ENCODE measurements at regions not wholly inside any gene's neighbourhood (a gene's known extent, or its start where the extent isn't known, plus 50 kb on each side); places are given as distances from the start of the nearest gene placed in this dataset.

DNA sequence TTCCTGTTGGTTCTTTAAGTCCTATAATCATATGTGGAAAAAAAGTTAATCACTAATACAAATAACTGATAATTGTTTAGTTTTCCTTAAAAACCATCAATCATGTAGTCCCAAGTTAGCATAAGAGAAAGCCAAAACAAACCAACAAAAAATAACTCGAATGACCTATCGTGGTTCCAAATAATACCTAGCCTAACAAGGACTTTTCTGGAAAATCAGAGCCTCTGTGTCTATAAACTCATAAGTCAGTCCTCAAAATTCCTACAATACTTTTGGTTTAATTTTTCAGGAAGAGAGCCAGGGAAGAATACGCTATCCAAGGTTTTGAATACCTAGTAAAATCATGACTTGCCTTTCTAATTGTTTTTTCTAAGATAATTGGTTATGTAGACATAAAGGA lies 975.3 kb upstream of the SOX9 start:
- TF ChIP-seq, protein P1, sequence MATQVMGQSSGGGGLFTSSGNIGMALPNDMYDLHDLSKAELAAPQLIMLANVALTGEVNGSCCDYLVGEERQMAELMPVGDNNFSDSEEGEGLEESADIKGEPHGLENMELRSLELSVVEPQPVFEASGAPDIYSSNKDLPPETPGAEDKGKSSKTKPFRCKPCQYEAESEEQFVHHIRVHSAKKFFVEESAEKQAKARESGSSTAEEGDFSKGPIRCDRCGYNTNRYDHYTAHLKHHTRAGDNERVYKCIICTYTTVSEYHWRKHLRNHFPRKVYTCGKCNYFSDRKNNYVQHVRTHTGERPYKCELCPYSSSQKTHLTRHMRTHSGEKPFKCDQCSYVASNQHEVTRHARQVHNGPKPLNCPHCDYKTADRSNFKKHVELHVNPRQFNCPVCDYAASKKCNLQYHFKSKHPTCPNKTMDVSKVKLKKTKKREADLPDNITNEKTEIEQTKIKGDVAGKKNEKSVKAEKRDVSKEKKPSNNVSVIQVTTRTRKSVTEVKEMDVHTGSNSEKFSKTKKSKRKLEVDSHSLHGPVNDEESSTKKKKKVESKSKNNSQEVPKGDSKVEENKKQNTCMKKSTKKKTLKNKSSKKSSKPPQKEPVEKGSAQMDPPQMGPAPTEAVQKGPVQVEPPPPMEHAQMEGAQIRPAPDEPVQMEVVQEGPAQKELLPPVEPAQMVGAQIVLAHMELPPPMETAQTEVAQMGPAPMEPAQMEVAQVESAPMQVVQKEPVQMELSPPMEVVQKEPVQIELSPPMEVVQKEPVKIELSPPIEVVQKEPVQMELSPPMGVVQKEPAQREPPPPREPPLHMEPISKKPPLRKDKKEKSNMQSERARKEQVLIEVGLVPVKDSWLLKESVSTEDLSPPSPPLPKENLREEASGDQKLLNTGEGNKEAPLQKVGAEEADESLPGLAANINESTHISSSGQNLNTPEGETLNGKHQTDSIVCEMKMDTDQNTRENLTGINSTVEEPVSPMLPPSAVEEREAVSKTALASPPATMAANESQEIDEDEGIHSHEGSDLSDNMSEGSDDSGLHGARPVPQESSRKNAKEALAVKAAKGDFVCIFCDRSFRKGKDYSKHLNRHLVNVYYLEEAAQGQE (IDR thresholded peaks at IDR 0.05; ENCODE audit: low read depth): peak; percentile 40; the same call in 1 of the 2 replicates
- no peak for TF ChIP-seq TCF12 (IDR thresholded peaks at IDR 0.05; ENCODE audit: low read depth)

DNA sequence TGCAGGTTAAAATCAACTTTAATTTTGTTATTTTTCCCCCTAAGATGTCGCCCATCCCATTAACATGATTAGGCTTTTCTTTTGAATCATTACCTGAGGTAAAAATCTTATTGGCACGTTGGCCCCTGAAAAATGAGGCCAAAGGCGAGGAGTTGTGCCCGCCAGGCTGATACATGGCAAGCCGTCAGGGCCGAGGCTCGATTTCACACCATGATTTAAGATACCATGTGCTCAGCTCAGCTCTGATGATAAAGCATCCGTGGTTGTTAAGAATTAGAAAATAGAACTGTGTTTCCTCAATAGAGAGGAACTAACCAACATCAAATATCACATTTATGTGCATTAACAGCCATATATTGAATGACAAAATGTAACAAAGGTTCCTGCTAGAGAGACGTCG lies 972.9 kb upstream of the SOX9 start:
- TF ChIP-seq, protein P2, sequence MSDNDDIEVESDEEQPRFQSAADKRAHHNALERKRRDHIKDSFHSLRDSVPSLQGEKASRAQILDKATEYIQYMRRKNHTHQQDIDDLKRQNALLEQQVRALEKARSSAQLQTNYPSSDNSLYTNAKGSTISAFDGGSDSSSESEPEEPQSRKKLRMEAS (IDR thresholded peaks at IDR 0.05): no peak
- no peak for TF ChIP-seq TCF12 (IDR thresholded peaks at IDR 0.05; ENCODE audit: low read depth)
- no peak for TF ChIP-seq ZBTB7A (IDR thresholded peaks at IDR 0.05; ENCODE audit: low read depth)
- TF ChIP-seq, protein P3, sequence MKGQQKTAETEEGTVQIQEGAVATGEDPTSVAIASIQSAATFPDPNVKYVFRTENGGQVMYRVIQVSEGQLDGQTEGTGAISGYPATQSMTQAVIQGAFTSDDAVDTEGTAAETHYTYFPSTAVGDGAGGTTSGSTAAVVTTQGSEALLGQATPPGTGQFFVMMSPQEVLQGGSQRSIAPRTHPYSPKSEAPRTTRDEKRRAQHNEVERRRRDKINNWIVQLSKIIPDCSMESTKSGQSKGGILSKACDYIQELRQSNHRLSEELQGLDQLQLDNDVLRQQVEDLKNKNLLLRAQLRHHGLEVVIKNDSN (IDR thresholded peaks at IDR 0.05): no peak
- TF ChIP-seq, protein P1 (IDR thresholded peaks at IDR 0.05; ENCODE audit: low read depth): no peak
- no peak for TF ChIP-seq TAF1 (IDR thresholded peaks at IDR 0.05; ENCODE audit: low read depth)
- no peak for TF ChIP-seq NFIC (IDR thresholded peaks at IDR 0.05)
- TF ChIP-seq CEBPB (IDR thresholded peaks at IDR 0.05): no peak
- no peak for TF ChIP-seq EP300 (IDR thresholded peaks at IDR 0.05; ENCODE audit: borderline replicate concordance)
- no peak for TF ChIP-seq TEAD4 (IDR thresholded peaks at IDR 0.05)
- TF ChIP-seq RAD21 (IDR thresholded peaks at IDR 0.05; ENCODE audit: low read depth): no peak

DNA sequence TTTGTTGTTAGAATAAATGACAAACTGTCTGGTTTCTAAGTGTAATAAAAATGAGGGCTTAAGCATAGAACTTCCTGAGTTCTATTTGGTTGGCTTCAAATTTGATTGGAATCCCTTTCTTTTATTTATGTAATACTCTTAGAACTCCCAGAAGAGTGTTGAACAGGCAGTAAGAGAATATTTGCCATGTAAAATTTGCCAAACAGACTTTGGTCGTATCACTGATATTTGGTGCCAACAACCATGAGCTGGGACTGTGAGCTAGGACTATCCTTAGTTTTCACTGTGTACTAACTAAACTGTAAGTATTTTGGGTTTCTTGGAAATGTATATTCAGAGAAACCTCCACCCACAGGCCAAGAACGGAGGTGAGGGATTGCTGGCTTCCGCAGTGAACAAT lies 971.2 kb upstream of the SOX9 start:
- TF ChIP-seq ZBTB7A (IDR thresholded peaks at IDR 0.05; ENCODE audit: low read depth) (no peak), EP300 (IDR thresholded peaks at IDR 0.05; ENCODE audit: borderline replicate concordance) (no peak), CREB1 (IDR thresholded peaks at IDR 0.05; ENCODE audit: low read depth) (no peak)

DNA sequence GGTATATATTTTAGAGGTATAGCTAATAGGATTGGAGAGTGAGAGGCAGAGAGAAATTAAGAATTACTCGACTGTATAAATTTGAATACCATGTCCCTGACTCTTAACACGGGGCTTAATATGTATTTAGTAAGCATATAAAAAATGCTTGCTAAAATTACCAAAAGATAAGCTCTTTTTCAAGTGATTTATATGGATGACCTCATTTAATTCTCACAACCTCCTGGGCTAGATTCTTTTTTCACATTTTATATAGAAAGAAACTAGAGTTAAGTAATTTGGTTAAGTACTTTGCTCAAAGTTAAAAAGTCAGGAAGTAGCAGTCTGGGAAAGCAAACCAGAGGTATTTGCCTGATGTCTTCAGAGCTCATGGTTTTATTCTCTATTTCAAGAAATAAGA lies 963.5 kb upstream of the SOX9 start:
- no peak for TF ChIP-seq TAF1 (IDR thresholded peaks at IDR 0.05; ENCODE audit: low read depth)
- TF ChIP-seq, protein P2 (IDR thresholded peaks at IDR 0.05): no peak
- TF ChIP-seq, protein P1 (IDR thresholded peaks at IDR 0.05; ENCODE audit: low read depth): no peak
- no peak for TF ChIP-seq FOXM1 (IDR thresholded peaks at IDR 0.05; ENCODE audit: borderline replicate concordance, low read depth)
- no peak for TF ChIP-seq YY1 (IDR thresholded peaks at IDR 0.05; ENCODE audit: low read depth)
- no peak for TF ChIP-seq TCF12 (IDR thresholded peaks at IDR 0.05; ENCODE audit: low read depth)
- TF ChIP-seq RAD21 (IDR thresholded peaks at IDR 0.05; ENCODE audit: low read depth): no peak
- TF ChIP-seq, protein P3 (IDR thresholded peaks at IDR 0.05): no peak
- no peak for TF ChIP-seq EGR1 (IDR thresholded peaks at IDR 0.05)
- no peak for TF ChIP-seq TEAD4 (IDR thresholded peaks at IDR 0.05)
- no peak for TF ChIP-seq CREB1 (IDR thresholded peaks at IDR 0.05; ENCODE audit: low read depth)
- TF ChIP-seq CEBPB (IDR thresholded peaks at IDR 0.05): no peak
- no peak for TF ChIP-seq EP300 (IDR thresholded peaks at IDR 0.05; ENCODE audit: borderline replicate concordance)
- TF ChIP-seq ZBTB7A (IDR thresholded peaks at IDR 0.05; ENCODE audit: low read depth): no peak
- no peak for TF ChIP-seq NFIC (IDR thresholded peaks at IDR 0.05)

DNA sequence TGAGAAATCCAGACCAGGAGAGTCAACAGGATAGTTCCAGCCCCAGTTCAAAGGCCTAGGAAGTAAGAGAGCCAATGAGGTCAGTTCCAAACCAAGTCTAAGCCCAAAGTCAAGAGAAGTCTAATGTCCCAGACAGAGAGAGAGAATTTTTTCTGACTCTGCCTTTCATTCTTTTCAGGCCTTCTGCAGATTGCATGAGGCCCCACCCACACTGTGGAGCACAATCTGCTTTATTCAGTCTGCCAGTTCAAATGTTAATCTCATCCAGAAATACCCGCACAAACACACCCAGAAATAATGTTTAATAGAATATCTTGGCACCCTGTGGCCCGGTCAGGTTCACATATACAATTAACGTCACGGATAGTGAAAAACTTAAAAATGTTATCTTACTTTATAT lies 962.4 kb upstream of the SOX9 start:
- TF ChIP-seq, protein P1 (IDR thresholded peaks at IDR 0.05; ENCODE audit: low read depth): no peak
- no peak for TF ChIP-seq CEBPB (IDR thresholded peaks at IDR 0.05)
- no peak for TF ChIP-seq ZBTB7A (IDR thresholded peaks at IDR 0.05; ENCODE audit: low read depth)
- no peak for TF ChIP-seq TEAD4 (IDR thresholded peaks at IDR 0.05)
- TF ChIP-seq TCF12 (IDR thresholded peaks at IDR 0.05; ENCODE audit: low read depth): no peak
- TF ChIP-seq EGR1 (IDR thresholded peaks at IDR 0.05): no peak
- no peak for TF ChIP-seq YY1 (IDR thresholded peaks at IDR 0.05; ENCODE audit: low read depth)
- no peak for TF ChIP-seq EP300 (IDR thresholded peaks at IDR 0.05; ENCODE audit: borderline replicate concordance)
- TF ChIP-seq FOXM1 (IDR thresholded peaks at IDR 0.05; ENCODE audit: borderline replicate concordance, low read depth): no peak
- TF ChIP-seq, protein P2 (IDR thresholded peaks at IDR 0.05): no peak
- no peak for TF ChIP-seq RAD21 (IDR thresholded peaks at IDR 0.05; ENCODE audit: low read depth)
- TF ChIP-seq CREB1 (IDR thresholded peaks at IDR 0.05; ENCODE audit: low read depth): no peak
- TF ChIP-seq, protein P3 (IDR thresholded peaks at IDR 0.05): no peak
- no peak for TF ChIP-seq NFIC (IDR thresholded peaks at IDR 0.05)
- no peak for TF ChIP-seq TAF1 (IDR thresholded peaks at IDR 0.05; ENCODE audit: low read depth)
